ENCODE measurements at regions not wholly inside any gene's neighbourhood (a gene's known extent, or its start where the extent isn't known, plus 50 kb on each side); places are given as distances from the start of the nearest gene placed in this dataset.

DNA sequence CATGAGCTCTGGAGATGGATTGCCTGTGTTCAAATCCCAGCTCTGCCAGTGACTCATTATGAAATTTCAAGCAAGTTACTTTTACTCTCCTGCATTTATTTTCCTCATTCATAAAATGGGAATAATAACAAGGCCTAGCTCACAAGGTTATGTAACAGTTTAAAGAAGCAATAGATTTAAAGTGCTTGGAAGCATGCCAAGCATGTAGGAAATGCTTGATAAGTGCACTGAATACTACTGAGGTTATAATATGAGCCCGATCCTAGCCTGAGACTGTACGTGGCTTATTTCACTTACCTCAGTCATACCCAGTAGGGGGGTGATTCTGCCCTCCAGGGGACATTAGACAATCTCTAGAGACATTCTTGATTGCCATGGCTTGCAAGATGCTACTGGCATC lies 734.1 kb upstream of the WWC1 start:
- TF ChIP-seq HMGA1 (CRISPR knock-in tag; conservative IDR thresholded peaks at IDR 0.05) (no peak), MED13 (CRISPR knock-in tag; IDR thresholded peaks at IDR 0.05) (no peak), ZZZ3 (CRISPR knock-in tag; IDR thresholded peaks at IDR 0.05; ENCODE audit: borderline replicate concordance) (no peak), ZSCAN29 (CRISPR knock-in tag; conservative IDR thresholded peaks at IDR 0.05) (no peak), RELA (CRISPR knock-in tag; IDR thresholded peaks at IDR 0.05) (no peak), SRF (IDR thresholded peaks at IDR 0.05; ENCODE audit: low read depth, low read length) (no peak)
- TF ChIP-seq, protein P1, sequence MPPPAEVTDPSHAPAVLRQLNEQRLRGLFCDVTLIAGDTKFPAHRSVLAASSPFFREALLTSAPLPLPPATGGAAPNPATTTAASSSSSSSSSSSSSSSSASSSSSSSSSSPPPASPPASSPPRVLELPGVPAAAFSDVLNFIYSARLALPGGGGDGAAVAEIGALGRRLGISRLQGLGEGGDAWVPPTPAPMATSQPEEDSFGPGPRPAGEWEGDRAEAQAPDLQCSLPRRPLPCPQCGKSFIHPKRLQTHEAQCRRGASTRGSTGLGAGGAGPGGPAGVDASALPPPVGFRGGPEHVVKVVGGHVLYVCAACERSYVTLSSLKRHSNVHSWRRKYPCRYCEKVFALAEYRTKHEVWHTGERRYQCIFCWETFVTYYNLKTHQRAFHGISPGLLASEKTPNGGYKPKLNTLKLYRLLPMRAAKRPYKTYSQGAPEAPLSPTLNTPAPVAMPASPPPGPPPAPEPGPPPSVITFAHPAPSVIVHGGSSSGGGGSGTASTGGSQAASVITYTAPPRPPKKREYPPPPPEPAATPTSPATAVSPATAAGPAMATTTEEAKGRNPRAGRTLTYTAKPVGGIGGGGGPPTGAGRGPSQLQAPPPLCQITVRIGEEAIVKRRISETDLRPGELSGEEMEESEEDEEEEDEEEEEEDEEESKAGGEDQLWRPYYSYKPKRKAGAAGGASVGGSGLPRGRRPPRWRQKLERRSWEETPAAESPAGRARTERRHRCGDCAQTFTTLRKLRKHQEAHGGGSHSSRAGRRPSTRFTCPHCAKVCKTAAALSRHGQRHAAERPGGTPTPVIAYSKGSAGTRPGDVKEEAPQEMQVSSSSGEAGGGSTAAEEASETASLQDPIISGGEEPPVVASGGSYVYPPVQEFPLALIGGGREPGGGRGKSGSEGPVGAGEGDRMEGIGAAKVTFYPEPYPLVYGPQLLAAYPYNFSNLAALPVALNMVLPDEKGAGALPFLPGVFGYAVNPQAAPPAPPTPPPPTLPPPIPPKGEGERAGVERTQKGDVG (CRISPR knock-in tag; IDR thresholded peaks at IDR 0.05; ENCODE audit: borderline replicate concordance): no peak
- TF ChIP-seq, protein P2, sequence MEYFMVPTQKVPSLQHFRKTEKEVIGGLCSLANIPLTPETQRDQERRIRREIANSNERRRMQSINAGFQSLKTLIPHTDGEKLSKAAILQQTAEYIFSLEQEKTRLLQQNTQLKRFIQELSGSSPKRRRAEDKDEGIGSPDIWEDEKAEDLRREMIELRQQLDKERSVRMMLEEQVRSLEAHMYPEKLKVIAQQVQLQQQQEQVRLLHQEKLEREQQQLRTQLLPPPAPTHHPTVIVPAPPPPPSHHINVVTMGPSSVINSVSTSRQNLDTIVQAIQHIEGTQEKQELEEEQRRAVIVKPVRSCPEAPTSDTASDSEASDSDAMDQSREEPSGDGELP (IDR thresholded peaks at IDR 0.05; ENCODE audit: borderline replicate concordance, low read depth): no peak
- 9% methylated on average over 2 of the region's 2 CpGs for WGBS (ENCODE audit: low lambda C conversion rate)
- Histone ChIP-seq H3K27ac (ENCODE audit: extremely low read length, insufficient read depth, low read length) (no peak overlapping the region), H3K27me3 (ENCODE audit: control insufficient read depth in 1 of 2, insufficient read depth in 2 of 2, low read length in 2 of 2) (no peaks in the 10 kb centered on the region), H3K4me2 (ENCODE audit: low read depth, low read length) (no peak overlapping the region), H3K9me3 (ENCODE audit: low read length) (no peaks in the 10 kb centered on the region), H4K20me1 (ENCODE audit: insufficient read depth, low read length) (no peaks in the 10 kb centered on the region), H3K79me2 (ENCODE audit: insufficient read depth, low read length) (no peaks in the 10 kb centered on the region), H3K4me1 (ENCODE audit: insufficient read depth, low read length) (no peaks in the 10 kb centered on the region), H3K9ac (ENCODE audit: insufficient read depth, low read depth, low read length) (no peak overlapping the region), H3K4me3 (replicated peaks in 1 of 3; ENCODE audit: insufficient read depth in 1 of 3, low read depth in 2 of 3, low read length in 3 of 3) (no peak overlapping the region), H2AFZ (ENCODE audit: low read length) (no peak overlapping the region), H3K36me3 (replicated peaks in 1 of 2; ENCODE audit: control insufficient read depth in 1 of 2, insufficient read depth in 2 of 2, low read length in 2 of 2) (no peaks in the 10 kb centered on the region)
- in situ Hi-C loops (cut with HindIII; ENCODE audit: extremely low pct_ligation_motif_present, low pct_unique_long_range_greater_than_20kb) (no loop called here), intact Hi-C loops (cut with micrococcal nuclease; ENCODE audit: unreplicated experiment) (no loop called here)
- CTCF ChIA-PET (ENCODE audit: low intra/inter-chr PET ratio, low total read pairs): no interaction called here
- DNase-seq (ENCODE audit: low spot score) (no peak), ATAC-seq (no peak), FAIRE-seq (no peak)
- POLR2A ChIA-PET: no interaction called here
- no TSS peak for BruUV-seq (replicated peaks)
